ENCODE measurements at regions not wholly inside any gene's neighbourhood (a gene's known extent, or its start where the extent isn't known, plus 50 kb on each side); places are given as distances from the start of the nearest gene placed in this dataset.

DNA sequence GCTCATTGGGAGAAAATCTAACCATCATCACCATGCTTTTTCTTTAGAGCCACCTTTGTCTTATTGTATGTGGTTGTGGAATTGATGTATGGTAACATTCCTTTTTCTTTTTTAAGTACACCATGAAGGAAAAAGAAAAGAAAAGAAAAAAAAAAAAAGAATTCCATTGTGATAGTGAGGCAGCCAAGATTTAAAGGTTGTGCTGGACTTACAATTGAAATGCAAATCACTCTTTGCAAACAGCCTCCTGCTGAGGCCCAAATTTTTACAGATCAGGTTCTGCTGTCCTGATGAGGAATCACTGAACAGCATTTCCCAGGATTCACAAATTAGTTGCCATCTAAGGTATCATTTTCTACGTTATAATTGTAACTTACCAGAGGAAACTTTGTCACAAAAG, 1101.0 kb upstream of the FANCL start (continued):
- peak; percentile 60 for TF ChIP-seq CHD7 (IDR thresholded peaks at IDR 0.05; ENCODE audit: insufficient replicate concordance, low read length)
